ENCODE measurements at regions not wholly inside any gene's neighbourhood (a gene's known extent, or its start where the extent isn't known, plus 50 kb on each side); places are given as distances from the start of the nearest gene placed in this dataset.

DNA sequence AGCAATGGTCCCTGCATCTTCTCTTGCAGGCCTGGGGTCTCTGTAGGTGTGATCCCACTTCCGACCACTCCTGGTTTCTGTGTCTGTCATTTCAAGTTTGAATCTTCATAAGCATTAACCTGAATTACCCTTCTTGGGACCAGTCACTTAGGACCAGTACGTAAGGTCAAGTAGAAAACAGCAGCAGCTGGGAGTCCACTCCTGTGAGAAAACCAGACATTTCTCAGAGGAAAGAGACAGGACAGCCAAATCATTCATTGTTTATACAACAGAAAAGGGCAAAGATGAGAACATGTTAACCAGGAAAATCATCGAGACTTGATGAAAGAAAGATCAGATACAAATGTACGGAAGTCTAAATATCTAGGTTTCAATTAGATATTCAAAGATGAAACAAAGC, 163.0 kb downstream of the MREG start:
- H3K4me3 ChIP-seq (ENCODE audit: low read depth, low read length), result no peak overlapping the region
- TF ChIP-seq, protein P1, sequence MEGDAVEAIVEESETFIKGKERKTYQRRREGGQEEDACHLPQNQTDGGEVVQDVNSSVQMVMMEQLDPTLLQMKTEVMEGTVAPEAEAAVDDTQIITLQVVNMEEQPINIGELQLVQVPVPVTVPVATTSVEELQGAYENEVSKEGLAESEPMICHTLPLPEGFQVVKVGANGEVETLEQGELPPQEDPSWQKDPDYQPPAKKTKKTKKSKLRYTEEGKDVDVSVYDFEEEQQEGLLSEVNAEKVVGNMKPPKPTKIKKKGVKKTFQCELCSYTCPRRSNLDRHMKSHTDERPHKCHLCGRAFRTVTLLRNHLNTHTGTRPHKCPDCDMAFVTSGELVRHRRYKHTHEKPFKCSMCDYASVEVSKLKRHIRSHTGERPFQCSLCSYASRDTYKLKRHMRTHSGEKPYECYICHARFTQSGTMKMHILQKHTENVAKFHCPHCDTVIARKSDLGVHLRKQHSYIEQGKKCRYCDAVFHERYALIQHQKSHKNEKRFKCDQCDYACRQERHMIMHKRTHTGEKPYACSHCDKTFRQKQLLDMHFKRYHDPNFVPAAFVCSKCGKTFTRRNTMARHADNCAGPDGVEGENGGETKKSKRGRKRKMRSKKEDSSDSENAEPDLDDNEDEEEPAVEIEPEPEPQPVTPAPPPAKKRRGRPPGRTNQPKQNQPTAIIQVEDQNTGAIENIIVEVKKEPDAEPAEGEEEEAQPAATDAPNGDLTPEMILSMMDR (IDR thresholded peaks at IDR 0.05; ENCODE audit: borderline replicate concordance, insufficient read depth, low read depth, low read length), result no peak

DNA sequence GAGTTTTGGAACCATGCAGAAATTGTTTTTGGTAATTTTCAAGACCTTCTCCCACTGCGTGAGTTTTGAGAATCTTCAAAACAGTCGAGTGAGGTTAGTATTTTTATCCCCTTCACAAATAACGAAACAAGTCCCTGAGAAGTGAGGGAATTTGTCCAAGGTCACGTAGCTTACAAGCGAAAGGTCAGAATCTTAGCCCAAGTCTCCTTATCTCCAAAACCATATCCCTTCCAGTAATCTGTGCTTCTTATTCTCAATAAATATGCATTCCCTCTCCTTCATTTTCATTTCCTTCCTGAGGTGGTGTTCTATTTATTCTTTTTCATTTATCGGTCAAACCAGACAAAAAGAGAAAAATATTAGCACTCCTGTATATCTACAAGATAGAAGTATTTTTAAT, 163.6 kb downstream of the MREG start:
- no peak overlapping the region for H3K4me3 ChIP-seq (ENCODE audit: low read depth, low read length)
- TF ChIP-seq, protein P1 (IDR thresholded peaks at IDR 0.05; ENCODE audit: borderline replicate concordance, insufficient read depth, low read depth, low read length), result no peak

DNA sequence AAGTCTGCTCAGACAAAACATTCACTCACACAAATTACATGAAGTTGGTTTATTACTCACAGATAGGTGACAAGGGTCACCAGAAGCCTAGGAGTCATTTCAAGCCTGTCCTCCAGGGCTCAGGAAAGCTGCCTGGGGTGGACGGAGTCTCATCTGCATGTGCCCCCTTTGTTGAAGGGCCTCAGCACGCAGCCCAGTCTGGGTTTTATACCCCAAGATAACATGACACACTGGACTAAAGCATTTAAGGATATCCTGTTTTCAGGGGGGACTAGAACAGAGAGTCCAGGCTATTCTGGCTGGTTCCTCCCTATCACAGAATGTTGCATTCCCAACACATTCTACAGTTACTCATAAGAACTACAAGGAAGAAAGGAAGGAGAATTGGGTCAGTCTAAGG, 164.7 kb downstream of the MREG start:
- TF ChIP-seq, protein P1 (IDR thresholded peaks at IDR 0.05; ENCODE audit: borderline replicate concordance, insufficient read depth, low read depth, low read length), result no peak
- H3K4me3 ChIP-seq (ENCODE audit: low read depth, low read length), result no peak overlapping the region

DNA sequence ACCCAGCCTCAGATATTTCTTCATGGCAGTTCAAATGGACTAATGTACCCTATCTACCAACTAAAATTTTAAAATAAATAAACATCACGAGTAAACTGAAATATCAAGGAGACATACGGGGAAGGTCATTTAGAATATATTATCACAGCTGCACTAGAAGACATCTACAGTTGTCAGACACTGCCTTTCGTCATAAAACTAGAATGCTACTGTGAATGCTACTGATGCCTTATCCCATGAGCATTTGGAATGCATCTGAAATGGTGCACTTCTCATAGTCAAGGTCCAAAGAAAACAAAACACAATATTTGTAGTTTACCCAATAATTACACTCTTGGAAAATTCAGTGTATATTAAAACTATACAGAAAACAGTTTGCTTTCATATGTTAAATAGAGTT, 165.2 kb downstream of the MREG start:
- TF ChIP-seq, protein P1 (IDR thresholded peaks at IDR 0.05; ENCODE audit: borderline replicate concordance, insufficient read depth, low read depth, low read length), result no peak
- H3K4me3 ChIP-seq (ENCODE audit: low read depth, low read length), result no peak overlapping the region

DNA sequence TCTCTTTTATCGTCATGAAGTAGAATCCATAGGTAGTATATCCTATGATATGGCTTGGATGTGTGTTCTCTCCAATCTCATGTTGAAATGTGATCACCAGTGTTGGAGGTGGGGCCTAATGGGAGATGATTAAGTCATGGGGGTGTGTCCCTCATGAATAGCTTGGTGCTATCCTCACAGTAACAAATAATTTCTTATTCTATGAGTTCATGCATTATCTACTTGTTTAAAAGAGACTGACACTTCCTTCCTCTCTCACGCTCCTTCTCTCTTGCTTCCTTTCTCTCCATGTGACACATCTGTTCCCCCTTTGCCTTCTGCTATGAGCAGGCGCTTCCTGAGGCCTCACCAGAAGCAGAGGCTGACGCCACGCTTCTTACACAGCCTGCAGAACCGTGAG, 165.6 kb downstream of the MREG start:
- no peak overlapping the region for H3K4me3 ChIP-seq (ENCODE audit: low read depth, low read length)
- TF ChIP-seq, protein P1 (IDR thresholded peaks at IDR 0.05; ENCODE audit: borderline replicate concordance, insufficient read depth, low read depth, low read length), result no peak

DNA sequence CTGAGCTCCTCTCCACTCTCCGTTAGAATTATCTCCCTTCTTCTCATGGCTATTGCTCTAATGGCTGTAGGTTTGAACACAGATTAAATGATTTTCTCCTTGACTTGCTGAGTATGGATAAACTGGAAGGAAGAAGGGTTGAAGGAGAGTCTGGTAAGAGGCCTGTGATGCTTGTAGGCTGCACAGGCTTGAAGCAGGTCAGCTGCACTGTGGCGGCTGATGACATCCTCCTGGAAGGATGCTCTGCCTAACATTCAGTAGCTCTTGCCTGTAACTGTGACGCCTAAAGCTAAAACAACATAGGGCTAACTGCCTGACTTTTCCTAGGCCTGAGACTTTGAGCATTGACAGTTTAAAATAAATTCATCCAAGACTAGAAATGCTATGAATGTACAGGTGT, 166.3 kb downstream of the MREG start:
- TF ChIP-seq, protein P1 (IDR thresholded peaks at IDR 0.05; ENCODE audit: borderline replicate concordance, insufficient read depth, low read depth, low read length), result no peak
- no peak overlapping the region for H3K4me3 ChIP-seq (ENCODE audit: low read depth, low read length)

DNA sequence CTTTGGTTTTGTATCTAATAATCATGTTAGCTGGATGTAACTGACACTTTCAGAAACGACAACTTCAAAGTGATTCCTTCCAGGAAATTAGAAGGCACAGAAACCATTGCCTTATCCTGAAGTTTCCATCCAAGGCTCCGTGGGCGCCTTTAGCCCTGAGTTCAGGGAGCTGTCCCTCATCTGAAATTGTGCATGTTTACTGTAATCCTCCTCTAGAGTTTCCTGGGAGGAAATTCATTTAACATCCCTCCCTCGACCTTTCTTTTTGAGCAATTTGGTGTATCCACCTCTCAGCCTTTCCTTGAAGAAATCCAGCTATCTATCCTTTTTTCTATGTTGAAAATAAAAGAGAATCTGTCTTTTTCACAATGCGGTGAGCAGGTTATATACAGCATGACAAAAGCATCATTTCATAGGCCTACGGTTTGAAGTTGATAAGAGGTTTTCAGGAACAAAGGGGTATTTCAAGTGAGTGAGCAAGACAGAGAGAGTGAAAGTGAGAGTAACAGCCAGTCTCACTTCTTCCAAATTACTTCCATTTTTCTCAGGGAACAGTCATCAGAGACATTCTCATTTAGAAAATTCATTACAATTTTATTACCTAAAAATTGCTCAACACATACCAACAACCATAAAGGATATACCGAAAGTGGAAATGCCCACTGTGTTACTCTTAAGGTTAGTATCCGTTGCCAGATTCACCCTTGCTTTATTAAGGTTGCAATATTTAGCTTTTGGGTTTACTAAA, 167.3 kb downstream of the MREG start:
- TF ChIP-seq, protein P1 (IDR thresholded peaks at IDR 0.05; ENCODE audit: borderline replicate concordance, insufficient read depth, low read depth, low read length), result no peak
- no peak overlapping the region for H3K4me3 ChIP-seq (ENCODE audit: low read depth, low read length)
